ENCODE measurements at regions not wholly inside any gene's neighbourhood (a gene's known extent, or its start where the extent isn't known, plus 50 kb on each side); places are given as distances from the start of the nearest gene placed in this dataset.
"Not testable (repeated sequence)": the region's sequence is repeated elsewhere in the genome, so short reads cannot be mapped to it uniquely, and the experiment has no call there.

DNA sequence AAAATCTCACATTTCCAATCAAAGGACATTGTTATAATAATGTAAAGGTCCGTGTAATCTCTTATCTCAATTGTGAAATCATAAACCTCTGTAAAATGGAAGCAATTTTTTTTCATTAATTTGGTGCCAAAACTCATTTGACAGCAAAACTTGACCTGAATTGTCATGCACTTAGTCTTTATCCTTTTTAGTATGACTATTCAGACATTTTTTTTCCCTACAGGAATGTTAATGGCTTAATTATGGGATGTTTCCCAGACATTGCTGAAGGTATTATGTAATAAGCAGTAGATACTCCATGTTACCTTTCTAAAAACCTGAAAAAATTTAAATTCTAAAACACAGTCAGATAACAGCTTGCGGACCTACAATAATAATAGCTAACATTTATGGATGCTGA, 228.9 kb downstream of the LHFPL1 start:
- no peak overlapping the region for H3K4me3 ChIP-seq (ENCODE audit: low read length in 3 of 3)
- H3K36me3 ChIP-seq (ENCODE audit: control insufficient read depth in 2 of 3, insufficient read depth in 3 of 3, low read length in 3 of 3): no peaks in the 10 kb centered on the region
- FAIRE-seq (no peak), DNase-seq (no peak)
- intact Hi-C loops (cut with DNase I): no loop called here
- H3K27me3 ChIP-seq (ENCODE audit: control insufficient read depth, insufficient read depth, low read length): no peaks in the 10 kb centered on the region
- no peaks in the 10 kb centered on the region for H3K9me3 ChIP-seq (ENCODE audit: control insufficient read depth in 2 of 3, insufficient read depth in 1 of 3, low read length in 3 of 3)
- H3K27ac ChIP-seq (ENCODE audit: low read depth in 2 of 2, low read length in 2 of 2): no peak overlapping the region
- no peak overlapping the region for H3K9ac ChIP-seq (ENCODE audit: low read length in 3 of 3)
- TF ChIP-seq, protein P1, sequence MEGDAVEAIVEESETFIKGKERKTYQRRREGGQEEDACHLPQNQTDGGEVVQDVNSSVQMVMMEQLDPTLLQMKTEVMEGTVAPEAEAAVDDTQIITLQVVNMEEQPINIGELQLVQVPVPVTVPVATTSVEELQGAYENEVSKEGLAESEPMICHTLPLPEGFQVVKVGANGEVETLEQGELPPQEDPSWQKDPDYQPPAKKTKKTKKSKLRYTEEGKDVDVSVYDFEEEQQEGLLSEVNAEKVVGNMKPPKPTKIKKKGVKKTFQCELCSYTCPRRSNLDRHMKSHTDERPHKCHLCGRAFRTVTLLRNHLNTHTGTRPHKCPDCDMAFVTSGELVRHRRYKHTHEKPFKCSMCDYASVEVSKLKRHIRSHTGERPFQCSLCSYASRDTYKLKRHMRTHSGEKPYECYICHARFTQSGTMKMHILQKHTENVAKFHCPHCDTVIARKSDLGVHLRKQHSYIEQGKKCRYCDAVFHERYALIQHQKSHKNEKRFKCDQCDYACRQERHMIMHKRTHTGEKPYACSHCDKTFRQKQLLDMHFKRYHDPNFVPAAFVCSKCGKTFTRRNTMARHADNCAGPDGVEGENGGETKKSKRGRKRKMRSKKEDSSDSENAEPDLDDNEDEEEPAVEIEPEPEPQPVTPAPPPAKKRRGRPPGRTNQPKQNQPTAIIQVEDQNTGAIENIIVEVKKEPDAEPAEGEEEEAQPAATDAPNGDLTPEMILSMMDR (IDR thresholded peaks at IDR 0.05; ENCODE audit: borderline replicate concordance, extremely low read depth, insufficient read depth): no peak
- H3K4me1 ChIP-seq (ENCODE audit: control insufficient read depth in 2 of 3, insufficient read depth in 2 of 3, low read depth in 1 of 3, low read length in 3 of 3): no peaks in the 10 kb centered on the region

DNA sequence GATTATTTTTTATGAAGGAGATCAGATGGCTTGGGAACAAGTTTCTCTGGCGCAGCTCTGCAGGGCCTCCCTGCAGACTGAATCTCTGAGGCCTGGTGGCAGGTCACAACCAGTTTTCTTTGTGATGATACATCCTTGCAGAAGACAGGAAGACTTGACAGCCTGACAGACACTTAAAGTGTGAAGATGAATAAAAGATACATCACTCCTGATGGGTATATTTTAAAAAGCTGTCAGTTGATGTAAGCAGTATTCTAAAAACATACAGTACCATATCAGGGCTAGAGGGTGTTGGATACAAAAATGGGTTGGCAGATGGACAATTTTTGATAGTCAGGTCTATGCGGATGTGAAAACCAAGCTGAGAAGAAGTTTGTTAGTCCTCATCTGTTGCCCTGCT, 239.5 kb downstream of the LHFPL1 start:
- intact Hi-C loops (cut with DNase I): no loop called here
- H3K27me3 ChIP-seq (ENCODE audit: control insufficient read depth, insufficient read depth, low read length): no peaks in the 10 kb centered on the region
- H3K4me3 ChIP-seq (ENCODE audit: low read length in 3 of 3): no peak overlapping the region
- no peak overlapping the region for H3K27ac ChIP-seq (ENCODE audit: low read depth in 2 of 2, low read length in 2 of 2)
- H3K4me1 ChIP-seq (ENCODE audit: control insufficient read depth in 2 of 3, insufficient read depth in 2 of 3, low read depth in 1 of 3, low read length in 3 of 3): no peaks in the 10 kb centered on the region
- H3K9me3 ChIP-seq (ENCODE audit: control insufficient read depth in 2 of 3, insufficient read depth in 1 of 3, low read length in 3 of 3): no peaks in the 10 kb centered on the region
- DNase-seq (no peak), FAIRE-seq (no peak)
- no peak overlapping the region for H3K9ac ChIP-seq (ENCODE audit: low read length in 3 of 3)
- H3K36me3 ChIP-seq (ENCODE audit: control insufficient read depth in 2 of 3, insufficient read depth in 3 of 3, low read length in 3 of 3): no peaks in the 10 kb centered on the region
- TF ChIP-seq, protein P1 (IDR thresholded peaks at IDR 0.05; ENCODE audit: borderline replicate concordance, extremely low read depth, insufficient read depth): no peak

DNA sequence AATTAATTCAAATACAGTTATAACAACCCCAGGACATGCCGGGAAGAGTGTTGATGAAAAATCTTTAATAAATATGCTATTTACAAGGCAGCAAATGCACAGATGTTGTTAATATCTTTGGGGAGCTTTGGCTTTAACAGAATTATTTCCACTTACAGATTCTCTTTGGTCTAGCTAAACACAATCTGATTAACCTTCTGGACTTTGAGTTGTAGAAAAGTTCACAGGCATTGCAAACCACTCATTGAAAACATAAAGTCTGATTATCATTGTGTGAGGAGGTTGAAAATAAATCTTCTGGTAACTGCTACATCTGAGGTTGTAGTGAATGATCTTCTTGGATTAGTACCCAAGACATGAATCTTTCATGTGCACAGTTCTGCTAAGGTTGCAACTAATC, 255.6 kb downstream of the LHFPL1 start:
- Histone ChIP-seq H3K27ac (ENCODE audit: low read depth in 2 of 2, low read length in 2 of 2) (no peak overlapping the region), H3K9me3 (ENCODE audit: control insufficient read depth in 2 of 3, insufficient read depth in 1 of 3, low read length in 3 of 3) (no peaks in the 10 kb centered on the region), H3K27me3 (ENCODE audit: control insufficient read depth, insufficient read depth, low read length) (no peaks in the 10 kb centered on the region), H3K4me3 (ENCODE audit: low read length in 3 of 3) (no peak overlapping the region), H3K4me1 (ENCODE audit: control insufficient read depth in 2 of 3, insufficient read depth in 2 of 3, low read depth in 1 of 3, low read length in 3 of 3) (no peaks in the 10 kb centered on the region), H3K36me3 (ENCODE audit: control insufficient read depth in 2 of 3, insufficient read depth in 3 of 3, low read length in 3 of 3) (no peaks in the 10 kb centered on the region), H3K9ac (ENCODE audit: low read length in 3 of 3) (no peak overlapping the region)
- TF ChIP-seq, protein P1 (IDR thresholded peaks at IDR 0.05; ENCODE audit: borderline replicate concordance, extremely low read depth, insufficient read depth): no peak
- intact Hi-C loops (cut with DNase I): no loop called here
- FAIRE-seq (no peak), DNase-seq (no peak)

DNA sequence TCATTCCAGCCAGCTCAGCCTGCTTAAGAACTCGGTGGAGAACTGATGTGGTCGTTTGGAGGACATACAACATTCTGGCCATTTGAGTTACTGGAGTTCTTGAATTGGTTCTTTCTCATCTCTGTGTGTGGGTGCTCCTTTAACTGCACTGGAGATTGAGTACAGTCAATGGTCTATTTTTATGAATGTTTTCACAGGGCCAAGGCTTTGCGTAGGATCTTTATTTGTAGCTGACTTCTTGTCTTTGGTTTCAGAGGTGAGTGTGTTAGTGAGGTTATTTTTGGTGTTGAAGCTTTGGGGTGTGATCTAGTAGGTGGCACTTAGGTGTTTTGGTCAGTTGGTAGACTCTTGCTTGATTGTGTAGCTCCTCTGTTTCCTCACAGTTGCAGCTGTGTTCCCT, 288.4 kb downstream of the LHFPL1 start:
- H3K36me3 ChIP-seq (ENCODE audit: control insufficient read depth in 2 of 3, insufficient read depth in 3 of 3, low read length in 3 of 3): no peaks in the 10 kb centered on the region
- no peaks in the 10 kb centered on the region for H3K4me1 ChIP-seq (ENCODE audit: control insufficient read depth in 2 of 3, insufficient read depth in 2 of 3, low read depth in 1 of 3, low read length in 3 of 3)
- H3K27ac ChIP-seq (ENCODE audit: low read depth in 2 of 2, low read length in 2 of 2): no peak overlapping the region
- DNase-seq: no peak
- H3K9ac ChIP-seq (ENCODE audit: low read length in 3 of 3): no peak overlapping the region
- no peak for FAIRE-seq
- no peak overlapping the region for H3K4me3 ChIP-seq (ENCODE audit: low read length in 3 of 3)
- H3K9me3 ChIP-seq (ENCODE audit: control insufficient read depth in 2 of 3, insufficient read depth in 1 of 3, low read length in 3 of 3): no peaks in the 10 kb centered on the region
- intact Hi-C loops (cut with DNase I): no loop called here
- H3K27me3 ChIP-seq (ENCODE audit: control insufficient read depth, insufficient read depth, low read length): peaks cover 2% of the 10 kb centered on the region
- TF ChIP-seq, protein P1 (IDR thresholded peaks at IDR 0.05; ENCODE audit: borderline replicate concordance, extremely low read depth, insufficient read depth): no peak

DNA sequence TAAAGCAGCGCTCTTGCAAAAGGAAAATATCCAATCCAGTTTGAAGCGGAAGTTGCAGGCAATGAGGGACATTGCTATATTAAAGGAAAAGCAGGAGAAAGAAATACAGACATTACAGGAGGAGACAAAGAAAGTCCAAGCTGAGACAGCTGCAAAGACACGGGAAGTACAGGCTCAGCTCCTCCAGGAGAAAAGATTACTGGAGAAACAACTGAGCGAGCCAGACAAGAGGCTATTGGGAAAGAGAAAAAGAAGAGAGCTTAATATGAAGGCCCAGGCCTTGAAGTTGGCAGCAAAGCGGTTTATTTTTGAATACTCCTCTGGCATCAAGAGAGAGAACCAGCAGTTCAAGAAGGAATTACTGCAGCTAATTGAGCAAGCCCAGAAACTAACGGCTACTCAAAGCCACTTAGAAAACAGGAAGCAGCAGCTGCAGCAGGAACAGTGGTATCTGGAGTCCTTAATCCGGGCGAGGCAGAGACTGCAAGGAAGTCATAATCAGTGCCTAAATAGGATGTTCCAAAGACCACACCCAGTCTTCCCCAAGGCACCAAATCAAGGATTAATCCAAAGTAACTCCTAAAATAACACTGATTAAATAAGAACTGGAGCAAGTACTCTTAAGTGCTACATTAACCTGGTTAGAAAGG, 298.0 kb downstream of the LHFPL1 start:
- H3K4me1 ChIP-seq (ENCODE audit: control insufficient read depth in 2 of 3, insufficient read depth in 2 of 3, low read depth in 1 of 3, low read length in 3 of 3); H3K9ac ChIP-seq (ENCODE audit: low read length in 3 of 3); FAIRE-seq; H3K27me3 ChIP-seq (ENCODE audit: control insufficient read depth, insufficient read depth, low read length); DNase-seq; H3K36me3 ChIP-seq (ENCODE audit: control insufficient read depth in 2 of 3, insufficient read depth in 3 of 3, low read length in 3 of 3); H3K27ac ChIP-seq (ENCODE audit: low read depth in 2 of 2, low read length in 2 of 2); intact Hi-C loops (cut with DNase I); H3K9me3 ChIP-seq (ENCODE audit: control insufficient read depth in 2 of 3, insufficient read depth in 1 of 3, low read length in 3 of 3); H3K4me3 ChIP-seq (ENCODE audit: low read length in 3 of 3): not testable (repeated sequence)

All from kidney (tissue), 13 donors.